Breast epithelium (tissue), 3 donors: ENCODE measurements at regions not wholly inside any gene's neighbourhood (a gene's known extent, or its start where the extent isn't known, plus 50 kb on each side); places are given as distances from the start of the nearest gene placed in this dataset.

Experiments
- CTCF ChIP-seq, 3 donors: fragments of 450-650 bp; IDR thresholded peaks; one replicate each; pipeline ENCODE4 v1.5.1; 2016 to 2017; ENCODE audit warnings: antibody characterized with exemption in 3 of 3, mild to moderate bottlenecking in 3 of 3, moderate library complexity in 3 of 3
- POLR2AphosphoS5 ChIP-seq, 3 donors: sonication (generic); formaldehyde crosslinking; IDR thresholded peaks; one replicate each; pipeline ENCODE4 v1.6.1; 2017; ENCODE audit warnings: antibody characterized with exemption in 3 of 3

GRCh38 chr10:57014758-57015157 lies 653.7 kb upstream of the ZWINT start:
- TF ChIP-seq CTCF (IDR thresholded peaks at IDR 0.05) (no peak), POLR2AphosphoS5 (IDR thresholded peaks at IDR 0.05) (no peak)
